HG02588 (cell line): ENCODE measurements at regions not wholly inside any gene's neighbourhood (a gene's known extent, or its start where the extent isn't known, plus 50 kb on each side); places are given as distances from the start of the nearest gene placed in this dataset.
"Not testable (repeated sequence)": the region's sequence is repeated elsewhere in the genome, so short reads cannot be mapped to it uniquely, and the experiment has no call there.

Experiments
- ATAC-seq: cut with Tn5 transposase; IDR thresholded peaks from one replicate; pipeline ENCODE4 v1.9.1; 2021; ENCODE audit warnings: mild to moderate bottlenecking, moderate library complexity; ENCODE audit not compliant: unreplicated experiment

- ATAC-seq, result no peak
Observed at GRCh38 chr4:14919785-14920184, 82.5 kb upstream of the CPEB2 start.

DNA sequence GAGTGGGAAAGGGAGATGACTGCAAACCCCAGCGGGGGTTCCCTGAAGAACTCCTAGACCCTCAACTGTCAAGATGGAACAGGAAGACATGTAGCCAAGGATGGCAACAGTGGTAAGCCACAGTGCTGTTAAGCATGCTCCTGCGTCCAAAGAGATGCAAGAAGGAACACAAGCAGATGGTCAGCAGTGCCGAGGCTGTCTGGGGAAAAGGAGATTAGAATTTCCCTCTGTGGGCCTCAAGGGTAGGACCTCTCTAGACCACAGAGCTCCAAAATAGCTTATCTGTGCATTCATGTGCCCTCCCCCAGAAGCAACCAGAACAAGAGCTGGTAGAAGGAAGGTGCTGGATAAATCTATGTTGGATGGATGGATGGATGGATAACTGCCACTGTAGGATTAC lies 82.0 kb upstream of the CPEB2 start:
- ATAC-seq, result no peak

GRCh38 chr4:14920759-14921320 lies 81.4 kb upstream of the CPEB2 start:
- no peak for ATAC-seq

DNA sequence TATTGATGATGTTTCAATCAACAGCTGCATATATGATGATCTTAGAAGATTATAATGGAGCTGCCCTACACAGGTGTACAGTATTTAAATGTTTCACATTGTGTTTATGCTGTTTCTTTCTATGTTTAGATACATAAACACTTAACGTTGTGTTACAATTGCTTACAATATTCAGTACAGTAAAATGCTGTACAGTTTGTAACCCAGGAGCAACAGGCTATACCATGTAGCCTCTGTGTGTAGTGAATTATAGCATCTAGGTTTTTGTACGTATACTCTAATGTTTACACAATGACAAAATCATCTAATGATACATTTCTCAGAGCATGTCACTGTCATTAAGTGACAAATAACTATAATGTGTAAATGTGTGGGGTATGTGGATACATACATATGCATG lies 80.5 kb upstream of the CPEB2 start:
- ATAC-seq, result not testable (repeated sequence)

- ATAC-seq, result no peak
Observed at GRCh38 chr4:14924076-14924811, 78.0 kb upstream of the CPEB2 start.

GRCh38 chr4:14924812-14925344 lies 77.4 kb upstream of the CPEB2 start:
- ATAC-seq, result no peak

- no peak for ATAC-seq
Observed at GRCh38 chr4:14925471-14925870, 76.8 kb upstream of the CPEB2 start.

- no peak for ATAC-seq
Observed at GRCh38 chr4:14926368-14926767, 75.9 kb upstream of the CPEB2 start.

- no peak for ATAC-seq
Observed at GRCh38 chr4:14928035-14928434, 74.2 kb upstream of the CPEB2 start.

GRCh38 chr4:14929669-14930068 lies 72.6 kb upstream of the CPEB2 start:
- no peak for ATAC-seq

DNA sequence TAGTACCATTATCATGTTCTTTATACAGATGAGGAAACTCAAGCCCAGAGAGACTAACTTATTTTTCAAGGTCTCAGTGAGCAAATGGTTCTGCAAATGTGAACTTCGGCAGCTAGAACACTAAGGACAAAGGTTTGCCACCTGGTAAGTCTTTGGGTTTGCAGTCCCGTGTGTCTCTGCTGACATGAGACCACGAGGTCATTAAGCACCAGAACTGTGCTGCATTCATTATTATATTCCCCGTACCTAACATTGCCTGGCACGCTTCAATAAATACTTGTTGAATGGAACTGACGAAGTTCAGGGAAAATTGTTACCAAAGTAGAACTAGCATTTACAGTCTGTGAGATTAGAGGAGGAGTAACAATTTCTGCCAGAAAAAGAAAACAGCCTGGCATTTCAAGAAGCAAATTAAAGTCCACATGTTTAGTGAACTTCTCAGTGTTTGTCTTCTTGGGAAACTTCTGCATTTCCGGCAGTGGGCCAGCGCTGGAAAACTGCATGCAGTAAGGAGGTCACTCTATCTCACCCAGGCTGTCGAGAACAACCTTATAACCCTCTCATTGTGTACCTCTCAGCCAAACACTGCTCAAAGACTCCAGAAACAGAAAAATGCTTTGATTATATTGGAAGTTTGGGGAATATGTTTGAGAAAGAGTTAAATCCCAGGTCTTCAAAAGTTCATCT lies 67.4 kb upstream of the CPEB2 start:
- no peak for ATAC-seq

DNA sequence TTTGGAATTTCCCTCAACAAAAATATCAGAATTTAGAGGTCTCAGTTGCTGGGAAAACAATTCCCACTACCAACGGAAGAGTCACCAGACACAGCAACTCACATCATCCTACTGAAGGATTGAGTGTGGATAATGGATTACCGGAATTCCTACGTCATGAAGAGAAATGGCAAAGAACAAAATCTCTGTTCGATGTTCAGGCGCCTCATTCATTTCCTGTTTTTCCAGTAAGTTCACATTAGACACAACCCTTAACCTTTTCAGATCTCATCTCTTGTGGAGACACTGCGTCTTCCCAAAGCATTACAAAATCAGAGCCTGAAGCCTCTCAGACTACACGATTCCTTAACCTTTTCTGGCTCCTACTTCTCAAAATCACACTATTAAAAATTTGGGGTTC lies 58.5 kb upstream of the CPEB2 start:
- no peak for ATAC-seq

DNA sequence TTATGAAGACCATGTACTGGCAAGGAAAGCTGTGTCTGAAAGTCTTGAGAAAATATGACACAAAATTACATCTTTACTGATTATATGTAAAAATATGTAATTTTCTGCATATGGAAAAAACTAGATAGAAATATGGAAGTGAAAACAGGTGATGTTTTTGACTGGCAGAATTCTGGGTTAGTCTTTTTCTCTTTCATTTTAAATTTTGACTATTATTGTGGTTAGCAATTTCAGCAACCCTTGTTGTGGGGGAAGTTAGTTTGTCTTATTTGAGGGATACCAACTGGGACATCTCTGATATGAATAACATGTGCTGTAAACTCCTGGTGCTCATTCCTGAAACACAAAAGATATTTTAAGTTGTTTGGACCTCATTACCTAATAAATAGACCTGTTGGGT lies 49.9 kb upstream of the CPEB2 start:
- ATAC-seq, result no peak
